Activated T-helper 1 cell treated with Interleukin-2 at 50 U/mL for 16 hours (primary cell): ENCODE measurements at regions not wholly inside any gene's neighbourhood (a gene's known extent, or its start where the extent isn't known, plus 50 kb on each side); places are given as distances from the start of the nearest gene placed in this dataset.
"Not testable (repeated sequence)": the region's sequence is repeated elsewhere in the genome, so short reads cannot be mapped to it uniquely, and the experiment has no call there.

Experiments used
- DNase-seq: peaks from one replicate; pipeline ENCODE4 v3.0.0-alpha.2; 2020; ENCODE audit warnings: low read depth

DNA sequence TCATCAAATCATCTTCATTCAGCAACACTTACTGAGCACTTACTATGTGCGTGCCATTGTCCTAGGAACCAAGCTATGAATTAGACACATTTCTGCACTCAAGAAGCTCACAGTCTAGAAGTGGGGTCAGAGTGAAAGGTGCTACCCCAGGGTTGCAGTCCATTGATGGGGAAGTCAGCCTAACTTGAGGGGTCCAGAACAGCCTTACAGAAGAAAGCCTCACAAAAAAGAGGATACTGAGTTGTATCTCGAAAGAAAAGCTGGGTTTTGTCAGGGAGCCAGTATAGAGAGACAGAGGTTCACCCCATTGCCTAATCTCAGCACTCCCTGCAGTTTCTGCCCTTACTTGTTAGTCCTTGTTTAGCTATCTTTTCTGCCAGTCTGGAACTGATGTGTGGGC lies 153.1 kb upstream of the JUN start:
- no peak for DNase-seq

DNA sequence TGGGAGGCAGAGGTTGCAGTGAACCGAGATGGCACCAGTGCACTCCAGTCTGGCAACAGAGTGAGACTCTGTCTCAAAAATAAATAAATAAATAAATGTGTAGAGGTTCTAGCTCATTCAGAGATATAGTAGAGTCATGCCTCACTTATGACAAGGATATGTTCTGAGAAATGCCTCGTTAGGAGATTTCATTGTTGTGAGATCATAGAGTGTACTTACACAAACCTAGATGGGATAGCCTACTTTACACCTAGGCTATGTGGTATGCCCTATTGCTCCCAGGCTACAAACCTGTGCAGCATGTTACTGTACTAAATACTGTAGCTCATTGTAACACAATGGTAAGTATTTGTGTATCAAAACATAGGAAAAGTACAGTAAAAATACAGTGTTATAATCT lies 155.3 kb upstream of the JUN start:
- no peak for DNase-seq

DNA sequence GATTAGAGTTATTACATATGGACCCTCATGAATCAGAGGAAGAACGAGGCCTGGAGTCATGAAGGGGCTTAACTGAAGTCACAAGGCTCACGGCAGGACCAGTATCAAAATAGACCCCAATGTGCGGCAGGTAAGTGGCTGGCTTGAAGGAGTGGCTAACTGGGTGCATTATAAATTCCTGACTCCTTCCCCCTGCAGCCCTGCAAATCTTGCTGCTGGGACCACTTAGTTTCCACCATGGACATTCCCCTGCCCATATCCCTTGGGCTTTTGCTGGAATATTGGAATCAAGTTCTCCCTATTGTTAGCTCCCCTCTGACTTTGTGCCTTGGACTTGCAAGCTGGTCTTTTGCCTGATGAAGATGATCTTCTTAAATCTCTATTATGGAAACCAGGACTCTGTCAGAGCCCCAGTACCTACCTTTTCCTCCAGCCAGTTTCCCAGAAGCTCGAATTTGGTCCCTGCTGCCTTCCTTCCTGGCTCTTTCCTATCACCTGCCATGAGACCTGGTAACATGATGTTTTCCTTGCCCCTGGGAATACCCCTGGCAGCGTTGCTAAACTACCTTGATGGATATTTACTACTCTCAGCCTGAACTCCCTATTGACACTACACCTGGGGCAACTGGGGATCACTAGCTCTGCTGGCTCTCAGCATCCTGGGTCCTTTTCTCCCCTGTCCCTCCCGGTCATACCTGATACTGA lies 156.0 kb upstream of the JUN start:
- no peak for DNase-seq

DNA sequence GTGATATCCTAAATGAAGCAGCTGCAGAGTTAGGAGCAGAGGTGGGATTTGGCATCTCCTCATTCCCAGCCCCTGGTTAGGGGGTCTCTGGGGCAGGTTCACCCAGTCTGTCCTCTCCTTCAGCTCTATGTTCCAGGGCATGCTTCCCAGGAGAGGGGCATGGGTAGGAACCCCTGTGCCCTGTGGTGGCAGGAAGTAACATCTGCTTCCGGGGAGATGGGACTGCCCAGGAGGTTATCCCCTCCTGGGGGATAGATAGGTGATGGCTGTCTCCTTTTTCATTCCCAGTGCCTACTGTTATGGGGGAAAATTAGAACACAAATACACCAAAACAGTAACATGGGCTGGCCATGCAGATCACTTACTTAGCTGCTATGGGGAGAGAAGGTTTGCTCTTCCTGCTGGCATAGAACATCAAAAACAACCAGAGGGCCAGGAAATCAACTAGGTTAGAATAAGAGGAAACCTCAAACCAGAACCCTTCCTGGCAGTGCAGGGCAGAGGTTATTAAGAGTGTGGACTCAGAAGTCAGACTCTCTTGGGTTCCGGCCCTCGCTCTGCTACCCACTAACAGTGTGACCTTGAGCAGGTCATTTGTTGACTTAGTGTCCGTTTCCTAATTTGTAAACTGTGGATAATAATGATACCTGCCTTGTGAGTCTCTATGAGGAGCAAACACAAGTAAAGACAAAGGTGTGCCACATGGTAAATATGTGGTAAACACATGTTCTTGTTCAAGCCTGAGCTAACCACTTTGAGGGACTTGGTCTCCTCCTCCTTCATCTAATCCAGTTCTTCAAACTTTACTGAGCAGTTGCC lies 157.8 kb upstream of the JUN start:
- no peak for DNase-seq

DNA sequence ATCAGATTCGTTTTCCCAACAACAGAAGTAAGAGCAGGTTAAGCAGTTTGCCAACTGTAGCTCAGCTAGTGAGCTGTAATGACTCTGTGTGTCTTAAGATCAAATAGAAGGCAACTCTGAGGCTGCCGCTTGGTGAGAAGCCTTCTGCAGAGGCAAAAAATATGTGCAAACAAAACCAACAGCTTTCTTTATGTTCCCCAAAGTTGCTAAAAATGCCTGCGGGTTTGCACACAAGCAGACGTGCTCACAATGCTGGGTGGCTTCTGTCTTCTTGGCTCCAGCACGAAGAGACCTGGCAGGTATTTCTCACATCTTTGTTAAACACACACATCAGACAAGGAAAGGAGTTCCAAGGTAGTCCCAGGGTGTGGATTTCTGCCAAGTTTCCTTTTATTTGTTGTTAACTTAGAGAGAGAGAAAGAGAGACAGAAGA lies 158.9 kb upstream of the JUN start:
- no peak for DNase-seq

DNA sequence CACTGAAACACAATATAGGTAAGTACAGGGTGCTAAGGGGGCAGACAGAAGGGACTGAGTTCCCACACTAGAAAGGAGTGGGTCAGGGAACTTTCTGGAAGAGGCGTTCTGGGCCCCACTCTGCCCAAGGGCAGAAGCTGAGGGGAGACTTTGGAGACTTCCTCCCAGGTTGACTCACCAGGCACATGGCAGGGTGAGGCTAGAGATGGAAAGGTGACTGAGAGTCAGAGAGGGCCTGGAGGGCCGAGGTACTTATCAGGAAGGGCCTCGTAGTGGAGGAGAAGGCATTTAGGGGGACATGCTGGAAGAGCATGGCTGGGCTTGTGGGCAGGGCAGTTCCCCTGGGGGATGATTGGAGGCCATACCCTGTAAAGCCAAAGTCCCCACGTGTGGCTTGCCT lies 159.9 kb upstream of the JUN start:
- DNase-seq = no peak

- DNase-seq = no peak
These were observed 160.6 kb upstream of the JUN start for GRCh38 chr1:58944439-58944838.

DNA sequence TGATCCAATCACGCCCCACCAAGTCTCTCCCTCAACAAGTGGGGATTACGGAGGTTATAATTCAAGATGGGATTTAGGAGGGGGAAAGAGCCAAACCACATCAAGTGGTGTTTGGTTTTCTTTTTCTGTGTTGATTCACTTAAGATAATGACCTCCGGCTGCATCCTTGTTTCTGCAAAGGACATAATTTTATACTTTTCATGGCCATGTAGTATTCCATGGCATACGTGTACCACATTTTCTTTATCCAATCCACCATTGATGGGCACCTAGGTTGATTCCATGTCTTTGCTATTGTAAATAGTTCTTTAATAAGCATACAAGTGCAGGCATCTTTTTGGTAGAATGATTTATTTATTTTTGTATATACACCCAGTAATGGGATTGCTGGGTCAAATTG lies 162.5 kb upstream of the JUN start:
- no peak for DNase-seq

DNA sequence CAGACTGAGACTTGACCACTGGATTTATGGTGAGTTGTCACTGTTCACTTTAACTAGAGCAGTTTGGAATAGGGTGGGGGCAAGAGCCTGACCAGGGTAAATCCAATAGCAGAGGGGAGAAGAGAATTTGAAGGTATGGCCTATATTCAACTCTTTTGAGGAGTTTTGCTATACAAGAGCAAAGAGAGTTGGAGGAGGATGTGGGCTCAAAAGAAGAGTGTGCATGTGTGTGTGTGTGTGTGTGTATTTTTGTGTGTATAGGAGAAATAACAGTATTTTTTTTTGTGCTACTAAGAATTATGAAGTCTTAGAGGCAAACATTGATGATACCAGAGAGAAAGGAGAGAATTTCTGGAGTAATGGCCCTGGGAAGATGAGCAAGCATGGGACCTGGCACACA lies 164.8 kb upstream of the JUN start:
- DNase-seq = no peak

GRCh38 chr1:58949551-58950220 lies 165.8 kb upstream of the JUN start:
- DNase-seq = no peak

DNA sequence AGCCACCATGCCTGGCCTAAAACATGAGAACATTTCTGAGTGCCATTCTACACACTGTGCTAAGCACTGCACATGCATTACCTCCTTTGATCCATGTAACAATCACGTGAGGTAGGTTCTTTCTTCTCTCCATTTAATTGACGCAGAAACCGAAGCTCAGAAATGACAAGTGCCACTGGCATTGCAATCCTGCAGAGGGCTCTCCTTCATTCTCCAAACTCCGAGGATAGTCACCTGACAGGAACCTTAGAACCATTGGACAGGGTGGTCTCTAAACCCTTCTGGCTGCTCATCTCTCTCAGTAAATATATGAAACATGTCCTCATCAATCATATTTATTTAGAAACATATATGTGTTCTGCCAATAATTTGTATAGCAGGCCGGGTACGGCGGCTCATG lies 167.1 kb upstream of the JUN start:
- DNase-seq = no peak

- DNase-seq = not testable (repeated sequence)
These were observed 170.1 kb upstream of the JUN start for GRCh38 chr1:58953951-58954350.

DNA sequence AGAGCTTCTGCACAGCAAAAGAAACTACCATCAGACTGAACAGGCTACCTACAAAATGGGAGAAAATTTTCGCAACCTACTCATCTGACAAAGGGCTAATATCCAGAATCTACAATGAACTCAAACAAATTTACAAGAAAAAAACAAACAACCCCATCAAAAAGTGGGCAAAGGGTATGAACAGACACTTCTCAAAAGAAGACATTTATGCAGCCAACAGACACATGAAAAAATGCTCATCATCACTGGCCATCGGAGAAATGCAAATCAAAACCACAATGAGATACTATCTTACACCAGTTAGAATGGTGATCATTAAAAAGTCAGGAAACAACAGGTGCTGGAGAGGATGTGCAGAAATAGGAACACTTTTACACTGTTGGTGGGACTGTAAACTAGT lies 179.4 kb upstream of the JUN start:
- not testable (repeated sequence) for DNase-seq

DNA sequence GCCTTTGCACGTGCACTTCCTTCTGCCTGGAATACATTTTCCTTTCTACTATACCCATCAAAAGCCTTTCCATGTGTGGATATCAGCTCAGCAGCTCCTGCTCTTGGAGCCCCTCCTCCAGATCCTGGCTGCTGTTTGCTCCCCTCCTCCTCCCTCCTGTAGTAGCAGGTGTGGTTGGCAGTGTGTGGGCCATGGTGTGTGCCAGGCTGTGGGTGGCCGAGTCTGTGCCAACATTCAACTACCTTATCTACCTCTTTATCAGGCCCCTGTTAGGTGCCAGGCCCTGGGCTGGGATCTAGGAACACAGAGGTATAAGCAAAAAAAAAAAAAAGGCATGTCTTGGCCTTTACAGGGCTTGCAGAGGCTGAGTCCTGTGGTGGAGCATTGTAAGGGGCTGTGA lies 180.6 kb upstream of the JUN start:
- DNase-seq = no peak

- no peak for DNase-seq
These were observed 181.0 kb upstream of the JUN start for GRCh38 chr1:58964880-58965279.

DNA sequence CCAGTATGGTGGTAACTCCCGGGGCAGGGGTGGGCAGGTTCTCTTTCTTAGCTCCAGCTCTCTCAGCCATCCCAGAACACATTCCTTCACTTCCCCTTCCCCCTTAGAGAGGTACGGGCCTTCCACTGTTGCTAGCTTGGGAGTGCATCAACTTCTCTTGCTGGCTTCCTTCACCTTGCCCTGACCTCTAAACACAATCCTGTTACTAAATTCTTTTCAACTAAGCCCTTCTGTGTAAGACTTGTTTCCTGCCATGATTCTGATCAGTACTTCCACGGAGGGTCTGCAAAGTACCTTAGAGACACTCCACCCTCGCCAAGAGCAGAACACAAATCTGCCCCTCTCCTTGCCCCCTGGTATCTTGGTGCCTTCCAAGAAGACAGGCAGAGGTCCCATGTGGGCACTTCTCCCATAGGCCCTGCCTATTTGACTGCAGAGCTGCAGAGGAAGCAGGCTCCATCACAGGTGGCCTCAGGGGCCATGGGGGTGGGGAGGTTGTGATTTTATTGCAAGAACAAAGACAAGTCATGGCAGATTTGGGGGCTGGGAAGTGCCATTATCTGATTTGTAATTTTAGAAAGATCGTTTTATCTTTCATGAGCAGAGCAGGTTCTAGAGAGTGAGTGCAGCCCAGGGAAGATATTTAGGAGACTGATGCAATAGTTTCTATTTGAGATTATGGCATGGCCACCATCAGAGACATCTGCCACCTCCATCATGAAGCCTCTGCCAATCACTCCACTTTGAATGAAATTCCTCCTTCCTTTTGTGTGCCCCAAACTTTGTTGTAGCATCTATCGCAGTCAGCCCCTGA lies 182.5 kb upstream of the JUN start:
- DNase-seq = no peak

DNA sequence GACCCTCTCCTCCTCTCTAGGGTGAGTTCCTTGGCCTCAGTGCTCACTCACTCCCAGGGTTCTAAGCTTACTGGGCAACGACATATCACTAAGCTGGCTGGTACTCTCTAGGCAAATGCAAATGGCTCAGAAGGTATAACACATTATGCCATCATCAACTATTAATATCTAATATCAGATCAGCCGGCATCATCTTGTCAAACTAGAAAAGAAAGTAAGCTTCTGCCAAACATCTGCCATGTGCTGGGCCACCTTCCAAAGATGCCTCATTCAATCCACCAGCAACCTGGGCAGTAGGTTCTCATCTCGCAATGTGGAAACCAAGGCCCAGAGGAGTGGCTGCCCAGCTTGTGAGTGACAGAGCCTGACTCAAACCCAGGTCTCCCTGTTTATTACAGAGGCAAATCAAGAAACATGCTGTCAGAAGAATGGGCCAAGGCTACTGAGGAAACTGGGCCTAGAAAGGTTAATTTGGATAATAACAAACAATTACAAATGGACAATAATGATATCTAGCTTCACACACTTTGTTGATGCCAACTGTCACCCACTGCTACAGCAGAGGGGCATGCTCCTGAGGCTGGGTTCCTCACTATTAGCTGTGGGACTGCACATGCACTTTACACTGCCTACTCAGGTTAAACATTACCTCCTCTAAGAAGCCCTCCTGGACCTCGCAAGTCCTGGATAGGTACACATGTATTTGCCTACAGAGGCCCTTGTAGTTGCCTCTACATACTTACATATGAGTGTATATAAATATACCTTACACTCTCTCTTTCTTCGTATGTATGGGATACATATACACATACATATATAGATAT lies 183.3 kb upstream of the JUN start:
- DNase-seq = no peak

GRCh38 chr1:58968360-58968952 lies 184.6 kb upstream of the JUN start:
- DNase-seq = no peak

- not testable (repeated sequence) for DNase-seq
These were observed 185.3 kb upstream of the JUN start for GRCh38 chr1:58969176-58969575.

- DNase-seq = no peak
These were observed 187.8 kb upstream of the JUN start for GRCh38 chr1:58971629-58972140.

GRCh38 chr1:58975888-58976287 lies 192.0 kb upstream of the JUN start:
- no peak for DNase-seq
